Hepatocyte (in vitro differentiated cells): ENCODE measurements at regions not wholly inside any gene's neighbourhood (a gene's known extent, or its start where the extent isn't known, plus 50 kb on each side); places are given as distances from the start of the nearest gene placed in this dataset.

Experiments
- DNase-seq: peaks from one replicate; pipeline ENCODE4 v3.0.0-alpha.2; 2016; ENCODE audit warnings: low spot score
- H2AFZ ChIP-seq: fragments of 200-600 bp; sonication (generic); 2 replicates; pipeline ENCODE4 v1.6.0; 2016; ENCODE audit warnings: antibody characterized with exemption, mild to moderate bottlenecking
- H3K27ac ChIP-seq: fragments of 200-600 bp; sonication (generic); 2 replicates; pipeline ENCODE4 v1.5.1; 2016; ENCODE audit warnings: mild to moderate bottlenecking
- H3K27me3 ChIP-seq: fragments of 200-600 bp; sonication (generic); 2 replicates; pipeline ENCODE4 v1.6.1; 2016
- H3K36me3 ChIP-seq: fragments of 200-600 bp; sonication (generic); replicated peaks from 2 replicates; pipeline ENCODE4 v1.5.1; 2016; ENCODE audit warnings: low read depth; ENCODE audit not compliant: insufficient read depth
- H3K4me1 ChIP-seq: fragments of 200-600 bp; sonication (generic); 2 replicates; pipeline ENCODE4 v1.5.1; 2016; ENCODE audit warnings: mild to moderate bottlenecking, moderate library complexity; ENCODE audit not compliant: insufficient read depth
- H3K4me2 ChIP-seq: fragments of 200-600 bp; sonication (generic); 2 replicates; pipeline ENCODE4 v1.6.0; 2016
- H3K4me3 ChIP-seq: fragments of 200-600 bp; sonication (generic); 2 replicates; pipeline ENCODE4 v1.5.1; 2016; ENCODE audit warnings: mild to moderate bottlenecking
- H3K79me2 ChIP-seq: fragments of 200-600 bp; sonication (generic); 2 replicates; pipeline ENCODE4 v1.6.0; 2017; ENCODE audit warnings: mild to moderate bottlenecking
- H3K9me2 ChIP-seq: fragments of 200-600 bp; sonication (generic); replicated peaks from 2 replicates; pipeline ENCODE4 v1.6.0; 2017; ENCODE audit warnings: mild to moderate bottlenecking; ENCODE audit not compliant: insufficient read depth
- H3K9me3 ChIP-seq: fragments of 200-600 bp; sonication (generic); 2 replicates; pipeline ENCODE4 v1.5.1; 2016; ENCODE audit warnings: low read depth, mild to moderate bottlenecking
- H4K20me1 ChIP-seq: fragments of 200-600 bp; sonication (generic); 2 replicates; pipeline ENCODE4 v1.6.0; 2016; ENCODE audit warnings: mild to moderate bottlenecking; ENCODE audit not compliant: insufficient read depth, poor library complexity, severe bottlenecking
- CTCF ChIP-seq: fragments of 200-600 bp; sonication (generic); IDR thresholded peaks from 2 replicates; pipeline ENCODE4 v1.5.1; 2016; ENCODE audit warnings: antibody characterized with exemption, mild to moderate bottlenecking; ENCODE audit not compliant: poor library complexity
- EZH2 ChIP-seq: fragments of 200-600 bp; sonication (generic); IDR thresholded peaks from 2 replicates; pipeline ENCODE4 v1.6.1; 2016; ENCODE audit warnings: antibody characterized with exemption, mild to moderate bottlenecking, borderline replicate concordance
- EZH2phosphoT487 ChIP-seq: fragments of 200-600 bp; sonication (generic); IDR thresholded peaks from one replicate; pipeline ENCODE4 v1.6.1; 2018; ENCODE audit warnings: antibody characterized with exemption, mild to moderate bottlenecking, low read depth, moderate library complexity; ENCODE audit not compliant: unreplicated experiment, severe bottlenecking
- WGBS: methylation state at CpG from one replicate; pipeline ENCODE4 v1.1.6; 2016; ENCODE audit warnings: low lambda C conversion rate; ENCODE audit errors: missing lambda C conversion rate; 5-methylcytosine and 5-hydroxymethylcytosine counted together

- Histone ChIP-seq H3K4me1 (no peaks in the 10 kb centered on the region), H3K27ac (no peak overlapping the region), H3K4me3 (no peak overlapping the region), H2AFZ (no peak overlapping the region), H3K9me3 (no peaks in the 10 kb centered on the region), H3K9me2 (no peaks in the 10 kb centered on the region), H3K27me3 (no peaks in the 10 kb centered on the region), H3K36me3 (no peaks in the 10 kb centered on the region), H4K20me1 (no peaks in the 10 kb centered on the region), H3K79me2 (no peaks in the 10 kb centered on the region), H3K4me2 (no peak overlapping the region)
- DNase-seq = no peak
- no peak for TF ChIP-seq CTCF
- TF ChIP-seq EZH2 = no peak
- TF ChIP-seq EZH2phosphoT487 = no peak
Measured at GRCh38 chr1:218735436-218736032, 390.4 kb downstream of the TGFB2 start.

GRCh38 chr1:218739426-218739825, 394.3 kb downstream of the TGFB2 start:
- no peaks in the 10 kb centered on the region for H3K27me3 ChIP-seq
- 53% methylated on average over 4 of the region's 4 CpGs for WGBS
- DNase-seq = no peak

GRCh38 chr1:218741852-218742251, 396.7 kb downstream of the TGFB2 start:
- H3K36me3 ChIP-seq = no peaks in the 10 kb centered on the region
- no peak overlapping the region for H3K4me2 ChIP-seq
- 86% methylated on average over 3 of the region's 3 CpGs for WGBS
- no peak overlapping the region for H3K4me3 ChIP-seq
- no peak for DNase-seq
- no peaks in the 10 kb centered on the region for H3K9me2 ChIP-seq
- no peaks in the 10 kb centered on the region for H3K79me2 ChIP-seq
- TF ChIP-seq EZH2phosphoT487 = no peak
- TF ChIP-seq CTCF = no peak
- TF ChIP-seq EZH2 = no peak
- H3K9me3 ChIP-seq = peaks cover 4% of the 10 kb centered on the region
- no peaks in the 10 kb centered on the region for H3K4me1 ChIP-seq
- H3K27ac ChIP-seq = no peak overlapping the region
- H2AFZ ChIP-seq = no peak overlapping the region
- no peaks in the 10 kb centered on the region for H3K27me3 ChIP-seq
- H4K20me1 ChIP-seq = no peaks in the 10 kb centered on the region

More at GRCh38 chr1:218739426-218739825, 394.3 kb downstream of the TGFB2 start:
- H3K9me2 ChIP-seq = no peaks in the 10 kb centered on the region
- H3K79me2 ChIP-seq = no peaks in the 10 kb centered on the region
- peaks cover 2% of the 10 kb centered on the region for H3K9me3 ChIP-seq
- no peak overlapping the region for H2AFZ ChIP-seq
- no peak overlapping the region for H3K4me3 ChIP-seq
- H3K4me1 ChIP-seq = no peaks in the 10 kb centered on the region
- H3K4me2 ChIP-seq = no peak overlapping the region
- H4K20me1 ChIP-seq = no peaks in the 10 kb centered on the region
- H3K27ac ChIP-seq = no peak overlapping the region
- TF ChIP-seq EZH2 = no peak
- no peaks in the 10 kb centered on the region for H3K36me3 ChIP-seq

GRCh38 chr1:218742467-218743262, 397.5 kb downstream of the TGFB2 start:
- Histone ChIP-seq H3K36me3 (no peaks in the 10 kb centered on the region), H3K9me3 (peaks cover 4% of the 10 kb centered on the region), H3K4me3 (no peak overlapping the region), H3K79me2 (no peaks in the 10 kb centered on the region), H3K9me2 (no peaks in the 10 kb centered on the region), H4K20me1 (no peaks in the 10 kb centered on the region), H3K27me3 (no peaks in the 10 kb centered on the region), H3K4me1 (no peaks in the 10 kb centered on the region), H3K4me2 (no peak overlapping the region), H3K27ac (no peak overlapping the region), H2AFZ (no peak overlapping the region)
- DNase-seq = no peak
- WGBS = 87% methylated on average over 6 of the region's 6 CpGs
- TF ChIP-seq CTCF = no peak
- no peak for TF ChIP-seq EZH2
- TF ChIP-seq EZH2phosphoT487 = no peak
